CD4-positive, CD25-positive, alpha-beta regulatory T cell (primary cell): ENCODE measurements at regions not wholly inside any gene's neighbourhood (a gene's known extent, or its start where the extent isn't known, plus 50 kb on each side); places are given as distances from the start of the nearest gene placed in this dataset.
A peak's percentile ranks its signal among the peaks of the same experiment; 100 is the strongest.

Experiments used
- ATAC-seq, 2 donors: fragments of 150-1000 bp; cut with Tn5 transposase; one replicate each; pipeline ENCODE4 v1.10.0; 2021; ENCODE audit warnings: low read depth in 2 of 2, moderate number of reproducible peaks in 2 of 2, moderate library complexity in 1 of 2
- DNase-seq, 3 donors: peaks; one replicate each; pipeline versions ENCODE4 v3.0.0 to v3.0.0-alpha.2; 2012 to 2022; ENCODE audit warnings: mixed read lengths in 1 of 3
- H3K27ac ChIP-seq: one replicate; pipeline ENCODE4 v1.7.0; 2013; ENCODE audit warnings: mild to moderate bottlenecking, low read length; ENCODE audit not compliant: insufficient read depth, poor library complexity, severe bottlenecking
- H3K27me3 ChIP-seq: one replicate; pipeline ENCODE4 v1.7.0; 2013; ENCODE audit warnings: low read length; ENCODE audit not compliant: control insufficient read depth, insufficient read depth
- H3K36me3 ChIP-seq: one replicate; pipeline ENCODE4 v1.7.0; 2013; ENCODE audit warnings: mild to moderate bottlenecking, low read length, moderate library complexity; ENCODE audit not compliant: control insufficient read depth, insufficient read depth
- H3K4me1 ChIP-seq: 2 replicates; pipeline ENCODE4 v1.7.0; 2013; ENCODE audit warnings: mild to moderate bottlenecking, low read length; ENCODE audit not compliant: insufficient read depth, control insufficient read depth, poor library complexity, severe bottlenecking
- H3K4me3 ChIP-seq: one replicate; pipeline ENCODE4 v1.7.0; 2013; ENCODE audit warnings: low read depth, mild to moderate bottlenecking, low read length, moderate library complexity
- H3K9me3 ChIP-seq, 2 experiments: 1 replicate in 1 of 2; 2 replicates in 1 of 2; pipeline ENCODE4 v1.7.0; 2013; ENCODE audit warnings: low read length in 2 of 2, mild to moderate bottlenecking in 1 of 2, moderate library complexity in 1 of 2; ENCODE audit not compliant: control insufficient read depth in 2 of 2
- H3K27ac Mint-ChIP-seq, 3 donors: one replicate each; pipeline ENCODE4 v1.8.0; 2020 to 2022; ENCODE audit warnings: mild to moderate bottlenecking in 3 of 3, mixed read lengths in 3 of 3, moderate library complexity in 2 of 3
- H3K27me3 Mint-ChIP-seq: one replicate; pipeline ENCODE4 v1.8.0; 2022; ENCODE audit warnings: mild to moderate bottlenecking, mixed read lengths
- H3K36me3 Mint-ChIP-seq: one replicate; pipeline ENCODE4 v1.8.0; 2020; ENCODE audit warnings: mixed read lengths
- H3K4me1 Mint-ChIP-seq, 4 donors: one replicate each; pipeline ENCODE4 v1.8.0; 2020 to 2022; ENCODE audit warnings: mixed read lengths in 4 of 4, mild to moderate bottlenecking in 1 of 4
- H3K4me3 Mint-ChIP-seq, 4 donors: one replicate each; pipeline ENCODE4 v1.8.0; 2020 to 2022; ENCODE audit warnings: mild to moderate bottlenecking in 4 of 4, mixed read lengths in 4 of 4, moderate library complexity in 3 of 4
- H3K9me3 Mint-ChIP-seq, 7 donors: one replicate each; pipeline ENCODE4 v1.8.0; 2020 to 2022; ENCODE audit warnings: mixed read lengths in 7 of 7, mild to moderate bottlenecking in 3 of 7, moderate library complexity in 2 of 7

- Histone ChIP-seq H3K36me3 (no peaks in the 10 kb centered on the region), H3K9me3 (no peaks in the 10 kb centered on the region), H3K4me1 (no peaks in the 10 kb centered on the region), H3K27me3 (no peaks in the 10 kb centered on the region), H3K4me3 (no peak overlapping the region), H3K27ac (no peak overlapping the region)
- no peak overlapping the region for H3K4me3 Mint-ChIP-seq
- peaks cover 0 to 9% (median 0%) of the 10 kb centered on the region in 7 donors for H3K9me3 Mint-ChIP-seq
- ATAC-seq (no peak), DNase-seq (no peak)
- H3K27ac Mint-ChIP-seq = no peak overlapping the region
- H3K27me3 Mint-ChIP-seq = no peaks in the 10 kb centered on the region
- peaks cover 0 to 2% (median 1%) of the 10 kb centered on the region in 4 donors for H3K4me1 Mint-ChIP-seq
- H3K36me3 Mint-ChIP-seq = no peaks in the 10 kb centered on the region
Measured at GRCh38 chr5:97657239-97657638, 474.2 kb upstream of the RIOK2 start.

GRCh38 chr5:97658116-97658900 is 475.3 kb upstream of the RIOK2 start:
- DNase-seq (no peak), ATAC-seq (no peak)
- Mint-ChIP-seq H3K4me1 (peaks cover 0 to 2% (median 1%) of the 10 kb centered on the region in 4 donors), H3K27ac (peak overlapping the region in 1 of 3 donors; percentile 5), H3K36me3 (no peaks in the 10 kb centered on the region), H3K9me3 (peaks cover 0 to 9% (median 0%) of the 10 kb centered on the region in 7 donors), H3K27me3 (no peaks in the 10 kb centered on the region), H3K4me3 (no peak overlapping the region)
- Histone ChIP-seq H3K27me3 (no peaks in the 10 kb centered on the region), H3K9me3 (no peaks in the 10 kb centered on the region), H3K36me3 (no peaks in the 10 kb centered on the region), H3K4me3 (no peak overlapping the region), H3K4me1 (no peaks in the 10 kb centered on the region), H3K27ac (no peak overlapping the region)

GRCh38 chr5:97666783-97667182 is 483.7 kb upstream of the RIOK2 start:
- H3K4me1 ChIP-seq = no peaks in the 10 kb centered on the region
- ATAC-seq = no peak
- no peak overlapping the region for H3K4me3 Mint-ChIP-seq
- H3K9me3 Mint-ChIP-seq = peaks cover 0 to 3% (median 0%) of the 10 kb centered on the region in 7 donors
- H3K27ac ChIP-seq = no peak overlapping the region
- no peaks in the 10 kb centered on the region for H3K27me3 Mint-ChIP-seq
- H3K9me3 ChIP-seq = no peaks in the 10 kb centered on the region
- H3K36me3 Mint-ChIP-seq = no peaks in the 10 kb centered on the region
- H3K4me3 ChIP-seq = no peak overlapping the region
- no peaks in the 10 kb centered on the region for H3K27me3 ChIP-seq
- no peak overlapping the region for H3K27ac Mint-ChIP-seq
- no peaks in the 10 kb centered on the region for H3K36me3 ChIP-seq
- DNase-seq = no peak
- H3K4me1 Mint-ChIP-seq = no peaks in the 10 kb centered on the region

- Histone ChIP-seq H3K27me3 (no peaks in the 10 kb centered on the region), H3K9me3 (no peaks in the 10 kb centered on the region), H3K27ac (no peak overlapping the region), H3K4me1 (no peaks in the 10 kb centered on the region), H3K4me3 (no peak overlapping the region), H3K36me3 (no peaks in the 10 kb centered on the region)
- Mint-ChIP-seq H3K4me1 (no peaks in the 10 kb centered on the region), H3K27me3 (no peaks in the 10 kb centered on the region), H3K27ac (no peak overlapping the region), H3K4me3 (no peak overlapping the region), H3K9me3 (peaks cover 0 to 4% (median 0%) of the 10 kb centered on the region in 7 donors), H3K36me3 (no peaks in the 10 kb centered on the region)
- no peak for DNase-seq
- ATAC-seq = no peak
Measured at GRCh38 chr5:97670447-97670846, 487.4 kb upstream of the RIOK2 start.

- Mint-ChIP-seq H3K36me3 (no peaks in the 10 kb centered on the region), H3K27ac (no peak overlapping the region), H3K4me1 (no peaks in the 10 kb centered on the region), H3K27me3 (no peaks in the 10 kb centered on the region), H3K9me3 (peaks cover 0 to 10% (median 4%) of the 10 kb centered on the region in 7 donors), H3K4me3 (no peak overlapping the region)
- Histone ChIP-seq H3K9me3 (no peaks in the 10 kb centered on the region), H3K4me1 (no peaks in the 10 kb centered on the region), H3K4me3 (no peak overlapping the region), H3K36me3 (no peaks in the 10 kb centered on the region), H3K27me3 (no peaks in the 10 kb centered on the region), H3K27ac (no peak overlapping the region)
- ATAC-seq (no peak), DNase-seq (no peak)
Measured at GRCh38 chr5:97676608-97677007, 493.6 kb upstream of the RIOK2 start.

GRCh38 chr5:97694091-97694490 is 511.0 kb upstream of the RIOK2 start:
- H3K4me1 ChIP-seq = no peaks in the 10 kb centered on the region
- no peaks in the 10 kb centered on the region for H3K36me3 ChIP-seq
- H3K27me3 ChIP-seq = no peaks in the 10 kb centered on the region
- no peak overlapping the region for H3K4me3 ChIP-seq
- H3K4me1 Mint-ChIP-seq = no peaks in the 10 kb centered on the region
- H3K9me3 Mint-ChIP-seq = peaks cover 0 to 4% (median 0%) of the 10 kb centered on the region in 7 donors
- no peaks in the 10 kb centered on the region for H3K36me3 Mint-ChIP-seq
- no peak overlapping the region for H3K27ac Mint-ChIP-seq
- ATAC-seq (no peak), DNase-seq (no peak)
- H3K4me3 Mint-ChIP-seq = no peak overlapping the region
- H3K27ac ChIP-seq = no peak overlapping the region
- no peaks in the 10 kb centered on the region for H3K27me3 Mint-ChIP-seq
- H3K9me3 ChIP-seq = no peaks in the 10 kb centered on the region

- no peaks in the 10 kb centered on the region for H3K36me3 ChIP-seq
- no peak overlapping the region for H3K4me3 ChIP-seq
- H3K27me3 ChIP-seq = no peaks in the 10 kb centered on the region
- Mint-ChIP-seq H3K27me3 (no peaks in the 10 kb centered on the region), H3K27ac (no peak overlapping the region), H3K36me3 (no peaks in the 10 kb centered on the region), H3K4me1 (no peaks in the 10 kb centered on the region), H3K9me3 (peaks cover 0 to 4% (median 0%) of the 10 kb centered on the region in 7 donors), H3K4me3 (no peak overlapping the region)
- H3K9me3 ChIP-seq = no peaks in the 10 kb centered on the region
- no peak overlapping the region for H3K27ac ChIP-seq
- ATAC-seq (no peak), DNase-seq (no peak)
- H3K4me1 ChIP-seq = no peaks in the 10 kb centered on the region
Measured at GRCh38 chr5:97714424-97714823, 531.4 kb upstream of the RIOK2 start.

GRCh38 chr5:97726106-97726505 is 543.1 kb upstream of the RIOK2 start:
- Mint-ChIP-seq H3K9me3 (peaks cover 0 to 8% (median 3%) of the 10 kb centered on the region in 7 donors), H3K4me3 (no peak overlapping the region), H3K27ac (no peak overlapping the region), H3K27me3 (no peaks in the 10 kb centered on the region), H3K36me3 (no peaks in the 10 kb centered on the region), H3K4me1 (no peaks in the 10 kb centered on the region)
- no peaks in the 10 kb centered on the region for H3K27me3 ChIP-seq
- ATAC-seq (no peak), DNase-seq (no peak)
- no peaks in the 10 kb centered on the region for H3K36me3 ChIP-seq
- no peak overlapping the region for H3K27ac ChIP-seq
- no peak overlapping the region for H3K4me3 ChIP-seq
- no peaks in the 10 kb centered on the region for H3K4me1 ChIP-seq
- no peaks in the 10 kb centered on the region for H3K9me3 ChIP-seq
